H1 (cell line): ENCODE measurements at regions not wholly inside any gene's neighbourhood (a gene's known extent, or its start where the extent isn't known, plus 50 kb on each side); places are given as distances from the start of the nearest gene placed in this dataset.

Source experiments
- EZH2 ChIP-seq: fragments of 200-600 bp; sonication (generic); IDR thresholded peaks from 2 replicates; pipeline ENCODE4 v1.7.1; 2012; ENCODE audit warnings: low read depth, mild to moderate bottlenecking, moderate library complexity, low read length, inconsistent platforms; ENCODE audit not compliant: severe bottlenecking
- POLR2A ChIP-seq, 2 experiments: IDR thresholded peaks; 1 replicate in 1 of 2; 2 replicates in 1 of 2; pipeline ENCODE4 v1.6.1; 2011; ENCODE audit warnings: low read depth in 2 of 2, low read length in 2 of 2, mild to moderate bottlenecking in 2 of 2; ENCODE audit errors: control extremely low read depth in 1 of 2
- TF ChIP-seq, protein P1 (sequence below), 3 experiments: IDR thresholded peaks; 1 replicate in 2 of 3; 2 replicates in 1 of 3; pipeline versions ENCODE4 v1.5.1 to v1.6.1; 2011; ENCODE audit warnings: low read length in 3 of 3, mild to moderate bottlenecking in 3 of 3, inconsistent platforms in 2 of 3, low read depth in 1 of 3, moderate library complexity in 1 of 3; ENCODE audit not compliant: insufficient read depth in 1 of 3; ENCODE audit errors: control extremely low read depth in 1 of 3

DNA sequence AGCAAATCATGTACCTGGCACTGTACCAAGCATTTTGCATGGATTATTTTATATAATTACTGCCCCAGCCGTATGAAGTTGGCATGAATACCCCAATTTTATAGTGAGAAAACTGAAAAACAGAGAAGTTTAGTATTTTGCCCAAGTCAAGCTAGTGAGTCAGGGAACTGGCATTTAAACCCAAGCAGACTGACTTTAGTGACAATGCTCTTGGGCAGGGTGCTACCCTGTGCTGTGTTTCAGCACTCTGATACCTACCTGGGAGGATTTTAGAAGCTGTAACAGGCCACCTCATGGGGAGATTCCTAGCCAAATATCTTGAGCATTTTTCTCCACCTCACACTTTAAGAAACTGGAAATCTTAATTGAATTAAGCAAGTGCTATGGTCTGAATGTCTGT lies 98.1 kb upstream of the MAX start:
- TF ChIP-seq, protein P1, sequence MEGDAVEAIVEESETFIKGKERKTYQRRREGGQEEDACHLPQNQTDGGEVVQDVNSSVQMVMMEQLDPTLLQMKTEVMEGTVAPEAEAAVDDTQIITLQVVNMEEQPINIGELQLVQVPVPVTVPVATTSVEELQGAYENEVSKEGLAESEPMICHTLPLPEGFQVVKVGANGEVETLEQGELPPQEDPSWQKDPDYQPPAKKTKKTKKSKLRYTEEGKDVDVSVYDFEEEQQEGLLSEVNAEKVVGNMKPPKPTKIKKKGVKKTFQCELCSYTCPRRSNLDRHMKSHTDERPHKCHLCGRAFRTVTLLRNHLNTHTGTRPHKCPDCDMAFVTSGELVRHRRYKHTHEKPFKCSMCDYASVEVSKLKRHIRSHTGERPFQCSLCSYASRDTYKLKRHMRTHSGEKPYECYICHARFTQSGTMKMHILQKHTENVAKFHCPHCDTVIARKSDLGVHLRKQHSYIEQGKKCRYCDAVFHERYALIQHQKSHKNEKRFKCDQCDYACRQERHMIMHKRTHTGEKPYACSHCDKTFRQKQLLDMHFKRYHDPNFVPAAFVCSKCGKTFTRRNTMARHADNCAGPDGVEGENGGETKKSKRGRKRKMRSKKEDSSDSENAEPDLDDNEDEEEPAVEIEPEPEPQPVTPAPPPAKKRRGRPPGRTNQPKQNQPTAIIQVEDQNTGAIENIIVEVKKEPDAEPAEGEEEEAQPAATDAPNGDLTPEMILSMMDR (IDR thresholded peaks at IDR 0.05; ENCODE audit: control extremely low read depth in 1 of 3, insufficient read depth in 1 of 3, low read depth in 1 of 3, low read length in 3 of 3): no peak
- TF ChIP-seq POLR2A (IDR thresholded peaks at IDR 0.05; ENCODE audit: control extremely low read depth in 1 of 2, low read depth in 2 of 2, low read length in 2 of 2): no peak
- no peak for TF ChIP-seq EZH2
